ENCODE measurements at regions not wholly inside any gene's neighbourhood (a gene's known extent, or its start where the extent isn't known, plus 50 kb on each side); places are given as distances from the start of the nearest gene placed in this dataset.

DNA sequence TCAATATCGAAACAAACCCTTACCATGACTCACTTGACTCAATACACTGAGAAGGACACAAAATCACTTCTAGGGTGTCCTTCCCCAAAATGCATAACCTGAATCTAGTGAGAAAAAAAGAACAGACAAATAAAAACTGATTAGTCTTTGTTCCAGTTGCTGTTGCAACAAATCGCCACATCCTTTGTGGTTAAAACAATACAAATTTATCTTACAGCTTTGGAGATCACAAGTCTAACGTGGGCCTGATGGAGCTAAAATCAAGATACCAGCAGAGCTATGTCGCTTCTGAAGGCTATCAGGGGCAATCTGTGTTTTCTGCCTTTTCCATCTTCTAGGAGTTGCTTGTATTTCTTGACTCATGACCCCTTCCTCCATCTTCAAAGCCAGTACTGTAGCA is 541.7 kb downstream of the KCNJ3 start:
- H3K4me3 ChIP-seq (ENCODE audit: low read depth, low read length): no peak overlapping the region
- TF ChIP-seq, protein P1, sequence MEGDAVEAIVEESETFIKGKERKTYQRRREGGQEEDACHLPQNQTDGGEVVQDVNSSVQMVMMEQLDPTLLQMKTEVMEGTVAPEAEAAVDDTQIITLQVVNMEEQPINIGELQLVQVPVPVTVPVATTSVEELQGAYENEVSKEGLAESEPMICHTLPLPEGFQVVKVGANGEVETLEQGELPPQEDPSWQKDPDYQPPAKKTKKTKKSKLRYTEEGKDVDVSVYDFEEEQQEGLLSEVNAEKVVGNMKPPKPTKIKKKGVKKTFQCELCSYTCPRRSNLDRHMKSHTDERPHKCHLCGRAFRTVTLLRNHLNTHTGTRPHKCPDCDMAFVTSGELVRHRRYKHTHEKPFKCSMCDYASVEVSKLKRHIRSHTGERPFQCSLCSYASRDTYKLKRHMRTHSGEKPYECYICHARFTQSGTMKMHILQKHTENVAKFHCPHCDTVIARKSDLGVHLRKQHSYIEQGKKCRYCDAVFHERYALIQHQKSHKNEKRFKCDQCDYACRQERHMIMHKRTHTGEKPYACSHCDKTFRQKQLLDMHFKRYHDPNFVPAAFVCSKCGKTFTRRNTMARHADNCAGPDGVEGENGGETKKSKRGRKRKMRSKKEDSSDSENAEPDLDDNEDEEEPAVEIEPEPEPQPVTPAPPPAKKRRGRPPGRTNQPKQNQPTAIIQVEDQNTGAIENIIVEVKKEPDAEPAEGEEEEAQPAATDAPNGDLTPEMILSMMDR (IDR thresholded peaks at IDR 0.05; ENCODE audit: insufficient read depth, low read length): no peak
- no peak for DNase-seq (ENCODE audit: low read depth)

DNA sequence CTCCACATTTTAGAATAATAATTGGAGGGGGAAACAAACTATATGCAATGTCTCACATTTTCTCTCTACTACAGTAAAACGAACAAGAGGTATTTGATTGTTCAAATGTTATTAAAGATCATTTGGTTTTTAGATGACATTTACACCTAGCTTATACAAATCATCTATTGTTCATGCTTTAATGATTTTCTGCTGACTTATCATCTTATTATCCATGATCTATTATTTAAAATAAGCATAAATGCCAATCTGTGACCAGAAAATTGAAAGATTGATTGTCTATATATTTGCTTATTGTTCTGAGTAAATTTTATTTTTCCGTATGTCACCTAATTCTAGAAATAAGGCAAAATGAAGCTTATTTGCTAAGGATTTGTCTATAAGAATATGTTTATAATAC is 537.2 kb downstream of the KCNJ3 start:
- no peak overlapping the region for H3K4me3 ChIP-seq (ENCODE audit: low read depth, low read length)

DNA sequence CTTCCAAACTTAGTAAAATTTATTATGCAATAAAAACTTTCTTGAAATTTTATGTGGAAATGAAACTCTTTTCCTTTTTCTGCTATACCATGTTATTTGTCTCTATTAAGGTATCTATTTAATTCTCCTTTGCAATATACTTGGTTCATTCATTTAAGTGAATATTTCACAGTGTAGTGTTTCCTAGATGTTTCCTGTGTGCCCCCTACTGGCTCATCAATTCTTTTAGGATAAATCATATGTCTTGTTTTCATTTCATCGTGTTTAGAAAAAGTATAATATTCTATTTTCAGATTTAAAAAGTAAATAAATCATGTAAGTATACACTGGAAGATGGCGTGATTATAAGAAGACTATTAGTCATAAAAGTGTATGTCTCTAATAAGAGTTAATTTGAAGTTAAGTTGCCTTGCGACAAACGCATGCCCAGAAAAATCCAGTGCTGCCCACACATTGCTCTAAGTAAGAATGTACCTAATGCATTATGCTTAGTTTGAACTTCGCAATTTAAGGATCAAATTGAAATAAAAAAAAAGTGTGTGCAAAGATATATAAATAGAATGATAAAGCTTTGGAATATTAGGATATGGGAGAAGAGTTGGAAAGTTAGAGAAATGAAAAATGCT is 525.4 kb downstream of the KCNJ3 start:
- H3K4me3 ChIP-seq (ENCODE audit: low read depth, low read length): no peak overlapping the region
- no peak for DNase-seq (ENCODE audit: low read depth)
- TF ChIP-seq, protein P1 (IDR thresholded peaks at IDR 0.05; ENCODE audit: insufficient read depth, low read length): no peak

More for the DNA sequence above, 537.2 kb downstream of the KCNJ3 start:
- no peak for DNase-seq (ENCODE audit: low read depth)
- TF ChIP-seq, protein P1 (IDR thresholded peaks at IDR 0.05; ENCODE audit: insufficient read depth, low read length): no peak

DNA sequence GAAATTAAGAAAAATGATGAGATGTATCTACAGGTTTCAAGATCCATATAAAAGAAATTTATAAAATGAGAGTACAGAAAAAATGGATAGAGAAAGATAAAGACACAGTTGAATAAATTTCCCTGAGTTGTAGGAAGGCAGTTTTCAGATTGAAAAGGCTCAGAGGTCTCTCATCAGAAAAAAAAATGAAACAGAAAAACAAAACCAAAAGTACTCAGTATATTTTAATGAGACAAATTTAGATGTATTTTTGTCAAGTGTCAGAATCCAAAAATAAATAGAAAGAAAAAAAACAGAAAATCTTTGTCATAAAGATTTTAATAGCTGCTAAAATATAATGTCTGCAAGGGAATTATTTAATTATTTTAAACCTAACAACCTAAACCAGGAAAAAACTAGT is 520.5 kb downstream of the KCNJ3 start:
- DNase-seq (ENCODE audit: low read depth): no peak
- TF ChIP-seq, protein P1 (IDR thresholded peaks at IDR 0.05; ENCODE audit: insufficient read depth, low read length): no peak
- H3K4me3 ChIP-seq (ENCODE audit: low read depth, low read length): no peak overlapping the region

DNA sequence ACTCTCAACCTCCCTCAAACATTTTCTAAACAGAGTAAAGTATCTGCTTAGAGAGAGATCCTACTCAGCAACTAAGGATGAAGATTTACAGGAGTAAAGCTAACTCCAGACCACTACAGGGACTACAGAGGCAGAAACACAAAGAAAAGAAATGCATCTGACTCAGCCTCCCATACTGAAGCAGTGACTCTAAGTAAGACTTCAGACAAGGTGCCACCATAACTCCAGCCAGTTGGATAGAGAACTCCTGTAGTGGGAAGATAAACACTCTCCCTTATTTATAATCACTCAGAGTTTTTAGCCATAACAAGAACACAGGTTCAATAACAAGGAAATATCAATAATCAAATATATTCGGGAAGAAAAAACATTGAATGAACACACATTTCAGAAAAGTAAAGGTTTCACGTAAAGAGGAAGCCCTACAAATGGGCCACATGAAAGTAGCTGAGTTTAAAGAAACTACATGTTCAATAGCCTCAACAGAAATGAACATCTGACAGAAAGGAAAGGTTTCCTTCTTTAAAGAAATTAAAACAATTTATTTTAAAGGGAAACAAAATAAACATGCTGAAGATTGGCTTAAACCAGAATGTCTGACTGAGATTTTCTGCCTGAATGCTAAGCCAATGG is 519.9 kb downstream of the KCNJ3 start:
- TF ChIP-seq, protein P1 (IDR thresholded peaks at IDR 0.05; ENCODE audit: insufficient read depth, low read length): no peak
- H3K4me3 ChIP-seq (ENCODE audit: low read depth, low read length): no peak overlapping the region
- DNase-seq (ENCODE audit: low read depth): no peak

DNA sequence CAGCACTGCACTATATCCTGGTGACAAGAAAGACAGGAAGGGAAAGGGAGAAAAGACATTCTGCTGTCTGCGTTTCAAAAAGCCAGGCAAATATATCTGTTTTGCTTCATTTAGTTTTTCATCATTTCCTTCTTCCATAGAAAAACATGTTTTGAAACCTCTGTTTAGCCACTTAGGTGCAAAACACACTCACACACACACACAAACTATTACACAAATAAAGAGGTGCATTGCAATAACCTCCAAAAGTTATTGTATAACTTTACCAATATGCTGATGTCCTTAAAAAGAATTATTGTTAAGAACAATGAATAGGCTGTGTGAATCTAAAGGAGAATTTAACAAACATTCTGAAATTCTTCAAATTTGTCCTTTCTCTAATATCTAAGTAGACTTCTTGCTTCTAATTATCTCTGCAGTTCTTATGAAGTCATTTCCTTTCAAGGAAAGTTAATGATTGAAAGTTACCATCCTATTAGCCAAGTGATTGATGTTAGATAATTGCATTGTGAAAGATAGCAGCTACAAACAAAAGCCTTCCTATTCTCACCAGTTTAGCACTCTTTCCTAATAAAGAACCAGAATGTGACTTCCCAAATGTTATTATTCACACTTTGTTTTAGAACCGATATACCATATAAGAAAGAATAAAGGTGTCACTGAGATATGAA is 516.7 kb downstream of the KCNJ3 start:
- no peak for DNase-seq (ENCODE audit: low read depth)
- TF ChIP-seq, protein P1 (IDR thresholded peaks at IDR 0.05; ENCODE audit: insufficient read depth, low read length): no peak
- H3K4me3 ChIP-seq (ENCODE audit: low read depth, low read length): no peak overlapping the region
